Left lobe of liver (tissue), 2 donors: ENCODE measurements at regions not wholly inside any gene's neighbourhood (a gene's known extent, or its start where the extent isn't known, plus 50 kb on each side); places are given as distances from the start of the nearest gene placed in this dataset.

Experiments used
- ATAC-seq: fragments of 200-7000 bp; cut with Tn5 transposase; one replicate; pipeline ENCODE4 v1.9.1; 2020; ENCODE audit warnings: mild to moderate bottlenecking, moderate library complexity
- DNase-seq: peaks from one replicate; pipeline ENCODE4 v3.0.0-alpha.2; 2020; ENCODE audit warnings: low spot score
- donor health status: DM: no; HTN: no; CAD: no; lungs with moderate emphysema.
- donor health status: DM: no; HTN: yes; CAD: no.

DNA sequence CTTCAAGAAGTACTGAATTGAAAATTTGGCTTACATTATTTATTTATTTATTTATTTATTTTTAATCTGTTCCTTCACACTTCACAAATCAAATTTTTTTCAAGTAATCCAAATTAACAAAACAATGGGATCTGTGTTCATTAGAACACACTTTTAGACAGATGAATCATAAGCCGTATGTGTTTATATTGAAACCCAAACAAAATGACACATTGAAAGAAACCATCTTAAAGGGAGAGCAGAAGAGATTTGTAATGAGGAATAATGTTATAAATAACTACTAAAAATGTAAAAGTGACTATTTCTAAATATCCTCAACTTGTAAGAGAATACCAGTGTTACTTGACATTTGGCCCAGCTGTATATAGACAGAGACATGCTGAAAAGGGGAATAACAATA is 991.0 kb upstream of the CHAC2 start:
- no peak for DNase-seq

DNA sequence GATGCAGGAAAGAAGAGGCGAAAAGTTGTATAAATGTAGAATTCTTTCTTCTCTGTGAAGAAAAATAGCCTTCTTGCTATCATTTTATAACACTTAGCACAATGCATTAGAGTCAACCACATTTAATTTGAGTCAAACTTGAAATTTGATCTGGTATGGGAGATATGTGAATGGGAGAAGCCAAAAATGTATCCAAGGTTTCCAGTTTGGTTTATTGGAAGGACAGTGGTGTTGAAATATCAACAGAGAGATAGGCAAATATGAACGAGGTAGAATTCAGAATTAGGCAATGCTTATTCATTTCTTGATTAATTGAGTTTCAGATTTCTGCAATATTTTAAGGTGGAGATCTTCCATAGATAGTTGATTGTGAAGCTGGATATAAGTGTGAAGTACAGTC is 991.9 kb upstream of the CHAC2 start:
- DNase-seq (no peak), ATAC-seq (no peak)

More for the DNA sequence above, 991.0 kb upstream of the CHAC2 start:
- ATAC-seq: no peak

- ATAC-seq (no peak), DNase-seq (no peak)
Measured at GRCh38 chr2:52765735-52766134, 1001.9 kb upstream of the CHAC2 start.

- no peak for ATAC-seq
- DNase-seq: no peak
Measured at GRCh38 chr2:52749764-52750163, 1017.8 kb upstream of the CHAC2 start.

DNA sequence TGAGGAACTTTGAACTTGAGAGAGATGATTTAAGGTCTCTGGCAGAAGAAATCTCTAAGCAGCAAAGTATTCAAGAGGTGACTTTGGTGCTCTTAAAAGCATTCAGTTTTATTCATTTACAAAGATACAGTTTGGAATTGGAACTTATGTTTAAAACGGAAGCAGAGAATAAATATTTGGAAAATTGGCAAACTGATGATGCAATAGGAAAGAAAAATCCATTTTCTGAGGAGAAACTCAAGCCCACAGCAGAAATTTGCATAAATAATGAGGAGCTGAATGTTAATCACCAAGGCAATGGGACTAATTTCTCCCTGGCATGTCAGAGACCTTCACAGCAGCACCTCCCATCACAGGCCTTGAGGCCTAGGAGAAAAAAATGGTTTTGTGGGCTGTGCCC is 1022.5 kb upstream of the CHAC2 start:
- DNase-seq (no peak), ATAC-seq (no peak)

DNA sequence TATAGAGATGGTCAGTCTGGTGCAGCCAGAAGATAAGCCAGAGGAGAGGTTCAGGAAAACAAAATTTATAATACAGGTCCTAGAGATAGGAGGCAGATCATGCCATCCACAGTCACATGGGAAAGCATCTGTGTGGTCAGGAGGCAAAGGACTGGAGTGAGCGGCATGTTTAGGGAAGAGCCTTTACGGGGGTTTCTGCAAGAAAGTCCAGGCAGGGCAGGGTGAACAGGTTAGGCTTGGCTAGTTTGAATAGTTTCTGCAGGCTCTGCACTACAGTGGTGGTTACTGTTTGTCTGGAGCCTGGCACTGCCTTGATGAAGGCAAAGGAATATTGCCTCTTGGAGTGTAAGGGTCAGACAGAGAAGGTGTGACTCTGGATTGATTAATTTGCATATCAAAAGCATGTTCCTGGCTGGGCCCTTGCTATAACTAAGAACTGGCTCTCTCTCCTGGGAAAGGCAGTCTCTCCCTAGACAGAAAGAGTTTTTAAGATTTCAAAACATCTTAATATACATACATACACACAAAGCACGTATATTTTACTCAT is 1034.7 kb upstream of the CHAC2 start:
- ATAC-seq (no peak), DNase-seq (no peak)

DNA sequence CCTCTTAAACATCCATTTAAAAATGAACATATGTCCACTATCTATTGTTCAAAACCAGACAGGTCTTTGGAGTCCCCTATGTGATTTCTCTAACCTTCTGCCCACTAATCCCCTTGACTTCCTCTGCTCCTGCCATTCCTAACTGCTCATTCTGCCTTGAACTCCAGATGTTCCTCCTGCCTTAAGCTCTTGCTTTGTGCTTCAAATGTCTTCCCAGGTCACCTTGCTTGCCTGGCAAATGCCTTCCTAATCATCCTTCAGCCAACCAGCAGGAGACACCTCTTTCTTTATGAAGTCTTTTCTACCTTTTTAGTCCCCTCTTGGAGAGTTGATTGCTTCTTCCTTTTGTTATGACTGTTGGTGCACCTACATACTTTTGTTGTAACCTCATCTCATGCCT is 1043.0 kb upstream of the CHAC2 start:
- DNase-seq: no peak
- ATAC-seq: no peak

DNA sequence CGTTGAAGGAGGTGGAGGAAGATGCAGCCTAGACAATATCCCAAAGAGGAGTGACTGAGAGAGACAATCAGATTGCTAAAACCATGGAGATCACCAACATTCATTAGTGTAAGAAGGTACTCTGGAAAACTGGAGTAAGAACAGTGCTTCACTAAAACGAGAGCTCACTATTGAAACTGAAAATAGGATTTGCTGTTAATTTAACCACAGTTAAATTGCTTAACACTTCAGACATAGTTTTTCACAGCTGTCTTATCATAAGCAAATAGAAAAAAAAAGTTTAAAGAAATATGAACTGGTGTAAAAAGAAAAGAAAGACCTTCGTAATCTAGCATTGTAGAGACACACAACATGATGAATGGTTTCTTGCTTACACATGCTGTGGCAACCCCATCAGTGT is 1049.8 kb upstream of the CHAC2 start:
- DNase-seq (no peak), ATAC-seq (no peak)

- no peak for DNase-seq
- no peak for ATAC-seq
Measured at GRCh38 chr2:52710810-52711618, 1056.6 kb upstream of the CHAC2 start.

DNA sequence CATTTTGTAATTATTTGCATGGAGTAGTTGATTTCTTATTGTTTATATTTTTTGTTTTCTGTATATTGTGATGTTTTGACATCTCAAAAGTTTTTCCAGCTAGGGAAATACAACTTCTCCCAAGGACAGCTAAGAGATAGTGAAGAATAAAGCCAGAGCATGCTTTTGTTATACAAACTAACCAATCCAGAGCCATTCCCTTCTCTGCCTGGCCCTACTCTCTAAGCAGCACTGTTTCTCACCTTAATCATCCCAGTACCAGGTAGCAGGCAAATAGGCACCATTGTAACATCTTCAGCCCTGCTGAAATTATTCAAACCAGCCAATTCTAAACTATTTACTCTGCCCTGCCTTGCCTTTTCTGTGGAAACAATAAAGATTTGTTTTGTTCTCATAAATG is 1063.4 kb upstream of the CHAC2 start:
- ATAC-seq (no peak), DNase-seq (no peak)

GRCh38 chr2:52703004-52703403 is 1064.6 kb upstream of the CHAC2 start:
- ATAC-seq: no peak
- DNase-seq: no peak

GRCh38 chr2:52698408-52698807 is 1069.2 kb upstream of the CHAC2 start:
- no peak for DNase-seq
- ATAC-seq: no peak

GRCh38 chr2:52697690-52698089 is 1069.9 kb upstream of the CHAC2 start:
- DNase-seq: no peak

DNA sequence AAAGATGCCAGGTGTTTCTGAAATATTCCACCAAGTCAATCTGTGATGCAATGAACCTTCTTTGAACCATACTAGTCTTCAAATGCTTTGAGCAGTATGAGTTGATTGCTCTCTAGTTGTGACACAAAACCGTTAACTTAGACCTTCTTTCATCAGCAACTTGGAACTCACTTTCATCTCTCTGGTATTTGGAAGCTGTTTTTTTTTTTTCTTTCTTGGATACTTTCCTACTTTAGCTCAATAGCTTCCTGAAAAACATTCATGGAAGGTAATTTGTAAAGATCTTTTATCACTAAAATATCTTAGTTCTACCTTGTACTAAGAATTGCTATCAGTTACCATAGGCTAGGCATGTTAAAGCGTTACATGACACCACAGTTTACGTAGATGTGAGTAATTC is 1071.9 kb upstream of the CHAC2 start:
- DNase-seq (no peak), ATAC-seq (no peak)

More at GRCh38 chr2:52697690-52698089, 1069.9 kb upstream of the CHAC2 start:
- no peak for ATAC-seq

GRCh38 chr2:52686935-52687334 is 1080.7 kb upstream of the CHAC2 start:
- DNase-seq (no peak), ATAC-seq (no peak)

GRCh38 chr2:52676056-52676455 is 1091.5 kb upstream of the CHAC2 start:
- DNase-seq (no peak), ATAC-seq (no peak)

DNA sequence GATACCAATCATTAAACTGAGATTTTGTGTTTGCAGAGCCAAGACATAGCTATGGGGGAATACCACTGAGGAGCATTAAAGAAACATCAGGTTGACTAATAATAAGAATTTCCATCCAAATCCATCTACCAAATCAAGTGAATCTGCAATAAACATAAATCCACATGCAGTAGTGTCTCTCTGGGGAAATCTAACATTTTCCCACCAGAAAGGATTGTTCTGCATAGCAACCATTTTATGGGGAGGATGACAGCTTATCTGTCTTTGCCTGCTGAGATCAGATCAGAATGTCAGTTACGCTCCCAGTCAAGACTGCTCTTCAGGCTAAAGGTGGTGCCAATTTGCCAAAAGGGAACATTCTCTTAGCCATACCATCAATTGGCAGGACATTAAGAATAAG is 1098.9 kb upstream of the CHAC2 start:
- DNase-seq (no peak), ATAC-seq (no peak)

- ATAC-seq (no peak), DNase-seq (no peak)
Measured at GRCh38 chr2:52659546-52659945, 1108.1 kb upstream of the CHAC2 start.

- ATAC-seq (no peak), DNase-seq (no peak)
Measured at GRCh38 chr2:52658598-52658997, 1109.0 kb upstream of the CHAC2 start.

DNA sequence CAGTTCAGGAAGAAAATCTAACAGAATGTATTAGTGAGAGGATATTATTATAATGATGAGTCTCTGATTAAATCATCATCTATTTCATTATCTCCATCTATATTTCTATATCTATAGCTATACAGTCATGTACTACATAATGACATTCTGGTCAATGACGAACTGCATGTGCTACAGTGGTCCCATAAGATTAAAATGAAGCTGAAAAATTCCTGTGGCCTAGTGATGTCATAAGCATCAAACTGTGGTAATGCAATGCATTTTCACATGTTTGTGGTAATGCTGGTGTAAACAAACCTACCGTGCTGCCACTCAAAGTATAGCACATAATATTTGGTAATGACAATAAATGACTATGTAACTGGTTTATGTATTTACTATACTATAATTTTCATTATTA is 1127.9 kb upstream of the CHAC2 start:
- DNase-seq: no peak
- no peak for ATAC-seq

GRCh38 chr2:52632543-52632942 is 1135.1 kb upstream of the CHAC2 start:
- no peak for DNase-seq
- no peak for ATAC-seq

DNA sequence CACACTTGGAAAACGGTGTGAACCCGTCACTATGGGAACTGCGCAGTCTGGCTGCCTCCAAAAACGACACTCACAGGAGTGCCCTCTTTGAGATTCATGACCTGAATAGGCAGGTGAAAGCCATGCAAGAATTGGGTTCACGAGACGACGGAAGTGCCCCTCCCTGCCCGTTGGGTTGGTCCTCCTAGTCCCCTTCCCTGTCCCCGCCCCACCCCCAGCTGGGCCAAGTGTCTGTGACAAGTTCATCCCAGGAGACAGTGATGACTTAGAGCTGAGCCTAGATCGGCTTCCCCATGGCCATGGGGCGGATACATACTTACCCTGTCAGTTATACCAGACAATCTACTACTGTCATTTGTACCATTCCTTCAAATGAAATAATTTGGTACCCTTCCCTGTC is 1137.7 kb upstream of the CHAC2 start:
- DNase-seq (no peak), ATAC-seq (no peak)

DNA sequence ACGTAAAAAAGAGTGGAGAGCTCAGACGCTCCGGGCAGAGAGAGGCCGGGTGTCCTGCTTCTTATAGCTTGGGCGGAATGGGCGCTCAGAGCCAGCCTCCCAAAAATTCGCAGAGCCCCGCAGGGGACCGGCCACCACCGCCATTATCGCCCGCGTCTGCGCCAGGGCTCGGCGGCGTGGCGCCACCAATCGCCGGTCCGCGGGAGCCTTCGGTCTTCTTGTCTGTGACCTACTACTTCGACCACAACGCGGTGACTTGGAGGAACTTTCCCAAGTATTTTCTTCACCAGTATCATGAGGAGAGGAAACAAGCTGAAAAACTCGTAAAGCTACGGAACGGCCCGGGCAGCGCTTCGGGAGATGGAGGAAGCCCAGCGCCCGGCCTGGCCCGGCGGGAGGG is 1138.1 kb upstream of the CHAC2 start:
- DNase-seq (no peak), ATAC-seq (no peak)
